ENCODE measurements at regions not wholly inside any gene's neighbourhood (a gene's known extent, or its start where the extent isn't known, plus 50 kb on each side); places are given as distances from the start of the nearest gene placed in this dataset.
"Not testable (repeated sequence)": the region's sequence is repeated elsewhere in the genome, so short reads cannot be mapped to it uniquely, and the experiment has no call there.

- not testable (repeated sequence) for TF ChIP-seq CTCF (IDR thresholded peaks at IDR 0.05; ENCODE audit: low read length); EZH2 (IDR thresholded peaks at IDR 0.05; ENCODE audit: borderline replicate concordance, low read length)
These were observed 75.5 kb upstream of the UCN3 start for GRCh38 chr10:5289228-5289627.

Data from OCI-LY1 (cell line).